UCSD-AML1 (cell line): ENCODE measurements at regions not wholly inside any gene's neighbourhood (a gene's known extent, or its start where the extent isn't known, plus 50 kb on each side); places are given as distances from the start of the nearest gene placed in this dataset.
"Not testable (repeated sequence)": the region's sequence is repeated elsewhere in the genome, so short reads cannot be mapped to it uniquely, and the experiment has no call there.

Experiments used
- DNase-seq: peaks from one replicate; lab custom pipeline; 2025; ENCODE audit not compliant: unreplicated experiment; lab: John Stamatoyannopoulos, UW

GRCh38 chr6:1013656-1014430, 298.1 kb upstream of the FOXQ1 start:
- no peak for DNase-seq

- DNase-seq, result no peak
Measured at GRCh38 chr6:1009103-1009502, 302.8 kb upstream of the FOXQ1 start.

- DNase-seq, result no peak
Measured at GRCh38 chr6:1007159-1007558, 304.7 kb upstream of the FOXQ1 start.

GRCh38 chr6:1004885-1005630, 306.8 kb upstream of the FOXQ1 start:
- no peak for DNase-seq

DNA sequence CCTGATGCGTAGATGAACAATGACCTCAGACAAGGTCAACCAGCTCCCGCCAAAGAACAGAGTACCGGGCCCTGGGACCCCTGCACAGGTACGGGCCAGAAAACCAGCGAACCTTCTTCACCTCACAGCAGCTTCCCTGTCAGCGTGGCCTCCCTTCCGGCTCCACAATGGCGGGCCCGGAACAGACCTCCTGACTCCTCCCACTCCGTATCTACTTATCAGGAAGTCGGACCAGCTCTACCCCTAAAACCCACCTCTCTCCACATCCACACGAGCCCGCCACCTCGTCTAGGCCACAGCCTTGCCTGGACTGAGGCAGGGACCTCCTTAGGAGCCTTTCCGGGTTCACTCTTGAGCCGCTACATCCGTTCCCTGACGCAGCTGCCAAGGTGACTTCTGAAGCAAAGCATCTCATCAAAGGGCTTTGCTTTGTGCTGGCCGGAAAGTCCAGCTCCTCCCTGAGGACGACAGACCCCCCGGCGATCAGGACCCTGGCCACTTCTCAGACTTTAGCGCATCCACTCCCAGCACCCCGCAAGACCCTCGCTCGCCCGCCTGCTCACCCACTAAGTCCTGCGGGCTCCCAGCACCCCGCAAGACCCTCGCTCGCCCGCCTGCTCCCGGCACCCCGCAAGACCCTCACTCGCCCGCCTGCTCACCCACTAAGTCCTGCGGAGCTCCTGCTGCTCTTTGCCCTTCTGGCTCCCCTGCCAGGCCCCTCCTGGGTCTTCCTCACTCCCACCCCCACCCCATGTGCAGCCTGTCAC, 308.3 kb upstream of the FOXQ1 start:
- DNase-seq, result no peak

DNA sequence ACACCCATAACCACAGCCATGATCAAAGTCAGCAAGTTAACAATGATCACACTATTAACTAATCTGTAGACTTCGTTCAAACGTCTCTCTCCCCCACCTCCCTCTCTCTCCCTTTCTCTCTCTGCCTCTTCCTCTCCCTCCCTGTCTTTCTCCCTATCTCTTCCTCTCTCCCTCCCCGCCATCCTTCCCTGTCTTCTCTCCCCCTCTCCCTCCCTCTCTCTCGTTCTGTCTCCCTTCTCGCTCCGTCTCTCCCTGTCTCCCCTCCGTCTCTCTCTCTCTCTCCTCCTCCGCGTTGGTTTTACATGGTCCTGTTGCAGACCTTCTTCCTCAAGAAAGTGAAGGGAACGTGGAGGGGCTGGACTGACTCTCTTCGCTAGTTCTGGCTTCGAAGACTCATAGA, 308.9 kb upstream of the FOXQ1 start:
- DNase-seq, result no peak

GRCh38 chr6:1001655-1002349, 308.9 kb upstream of the EXOC2 start:
- DNase-seq, result no peak

DNA sequence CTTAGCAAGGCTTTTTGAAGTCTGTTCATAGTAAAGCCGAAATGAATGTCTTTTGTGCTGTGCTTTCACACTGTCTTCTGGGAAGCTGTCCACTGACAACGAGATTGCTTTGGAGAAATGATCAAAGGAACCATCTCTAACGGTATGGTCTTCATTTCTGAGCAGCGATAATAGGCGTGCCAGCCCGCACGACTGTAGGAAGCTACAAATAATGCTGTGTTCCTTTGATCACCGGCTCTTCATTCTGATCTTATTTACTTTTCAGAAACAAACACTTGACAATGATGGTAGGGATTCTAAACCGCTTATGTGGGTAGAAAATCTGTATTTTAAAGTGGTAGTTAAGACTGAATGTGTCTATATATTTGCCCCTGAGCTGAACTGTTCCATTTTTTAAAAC, 306.6 kb upstream of the EXOC2 start:
- no peak for DNase-seq

- DNase-seq, result no peak
Measured at GRCh38 chr6:998551-998950, 305.6 kb upstream of the EXOC2 start.

DNA sequence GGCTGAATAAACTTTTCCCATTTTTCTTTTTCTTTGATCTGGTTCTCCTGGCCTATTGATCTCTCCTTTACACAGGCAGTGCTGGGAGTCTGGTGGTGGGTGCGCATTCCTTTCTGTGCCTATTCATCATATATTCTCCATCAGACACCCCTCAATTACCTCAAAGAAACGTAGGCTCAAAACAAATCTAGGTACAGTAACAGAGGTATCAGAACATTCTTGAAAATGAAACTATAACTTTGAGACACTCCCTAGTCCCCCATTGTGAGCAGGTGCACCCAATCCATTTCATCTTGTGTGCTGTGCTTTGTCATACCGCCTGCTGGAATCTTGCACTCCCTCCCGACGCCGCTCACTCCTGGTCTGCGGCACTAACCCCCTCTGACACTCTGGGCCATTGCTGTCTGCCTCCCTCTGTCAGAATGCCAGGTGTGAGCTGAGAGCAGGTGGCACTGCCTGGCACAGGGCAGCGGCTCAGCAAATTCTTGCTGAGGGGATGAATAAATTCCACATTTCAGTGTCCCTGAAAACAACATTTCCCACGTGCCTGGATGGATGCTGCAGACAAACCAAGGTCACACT, 303.4 kb upstream of the EXOC2 start:
- DNase-seq, result no peak

- no peak for DNase-seq
Measured at GRCh38 chr6:991192-991591, 298.3 kb upstream of the EXOC2 start.

DNA sequence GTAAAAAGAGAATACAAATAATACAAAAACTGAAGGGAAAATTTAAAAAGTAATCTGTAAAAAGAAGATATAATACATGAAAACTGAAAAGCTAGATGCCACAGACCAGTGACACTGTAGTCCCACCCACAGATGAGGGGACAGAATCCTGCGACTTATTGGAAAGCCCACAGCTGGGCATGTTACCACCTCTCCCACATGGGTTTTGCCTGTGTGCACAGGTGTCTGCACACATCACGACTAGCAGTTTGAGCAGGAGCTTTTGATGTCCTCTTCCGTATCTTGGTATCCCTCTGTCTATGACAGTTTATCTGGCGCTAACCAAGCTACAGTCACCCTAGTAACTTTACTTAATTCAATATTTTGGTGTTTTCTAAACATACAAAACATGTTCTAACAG, 291.1 kb upstream of the EXOC2 start:
- DNase-seq, result no peak

- no peak for DNase-seq
Measured at GRCh38 chr6:978937-979685, 286.2 kb upstream of the EXOC2 start.

DNA sequence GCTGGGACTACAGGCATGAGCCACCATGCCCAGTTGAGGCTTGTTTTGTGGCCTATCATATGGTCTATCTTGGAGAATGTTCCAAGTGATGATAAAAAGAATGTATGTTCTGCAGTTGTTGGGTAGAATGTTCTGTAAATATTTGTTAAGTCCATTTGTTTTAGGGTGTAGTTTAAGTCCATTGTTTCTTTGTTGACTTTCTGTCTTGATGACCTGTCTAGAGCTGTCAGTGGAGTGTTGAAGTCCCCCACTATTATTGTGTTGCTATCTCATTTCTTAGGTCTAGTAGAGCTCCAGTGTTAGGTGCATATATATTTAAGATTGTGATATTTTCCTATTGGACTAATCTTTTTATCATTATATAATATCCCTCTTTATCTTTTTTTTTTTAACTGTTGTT, 284.3 kb upstream of the EXOC2 start:
- not testable (repeated sequence) for DNase-seq

GRCh38 chr6:971981-972640, 279.2 kb upstream of the EXOC2 start:
- DNase-seq, result no peak

GRCh38 chr6:968791-969190, 275.9 kb upstream of the EXOC2 start:
- no peak for DNase-seq

- DNase-seq, result no peak
Measured at GRCh38 chr6:967701-968100, 274.8 kb upstream of the EXOC2 start.

DNA sequence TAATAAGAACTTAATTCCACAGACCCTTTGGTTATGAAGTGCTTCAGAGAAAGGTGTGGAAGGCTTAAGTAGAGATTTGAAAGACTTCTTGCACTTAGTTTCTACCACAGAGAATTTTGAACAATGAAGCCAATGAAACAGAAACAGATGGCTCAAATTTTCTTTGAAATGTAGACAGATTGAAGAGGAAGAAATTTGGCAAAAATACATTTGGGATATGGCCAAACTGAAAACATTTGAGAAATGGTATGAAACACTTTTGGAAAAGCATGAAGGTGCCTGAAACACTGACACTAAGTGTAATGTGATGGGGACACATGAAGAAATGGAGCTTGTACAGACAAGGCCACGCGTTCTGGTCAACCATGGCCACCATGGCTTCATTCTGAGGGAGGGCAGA, 272.4 kb upstream of the EXOC2 start:
- DNase-seq, result no peak

DNA sequence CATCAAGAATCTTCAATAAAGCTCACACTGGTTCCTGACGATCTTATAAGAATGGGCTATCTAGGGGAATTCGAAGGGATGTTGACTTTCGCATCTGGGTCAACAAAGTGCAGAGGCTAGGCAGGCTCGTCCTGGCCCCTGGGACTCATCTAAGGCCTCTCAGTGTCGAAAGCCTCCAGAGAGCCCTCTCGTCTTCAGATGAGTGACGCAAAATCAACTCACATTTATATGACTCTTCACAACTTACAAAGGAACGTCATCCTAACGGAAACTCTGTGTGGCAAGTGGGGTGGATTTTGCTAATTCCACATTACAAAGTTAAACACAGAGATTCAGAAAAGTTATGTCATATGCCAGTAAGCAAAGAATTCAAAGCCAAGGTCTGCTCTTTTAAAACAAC, 270.5 kb upstream of the EXOC2 start:
- DNase-seq, result no peak
